Body of pancreas (tissue), 4 donors: ENCODE measurements at regions not wholly inside any gene's neighbourhood (a gene's known extent, or its start where the extent isn't known, plus 50 kb on each side); places are given as distances from the start of the nearest gene placed in this dataset.

ENCODE experiments used
- POLR2A ChIP-seq, 3 donors: fragments of 450-650 bp; IDR thresholded peaks; one replicate each; pipeline ENCODE4 v1.6.1; 2016; ENCODE audit warnings: antibody characterized with exemption in 3 of 3, mild to moderate bottlenecking in 2 of 3
- TF ChIP-seq, protein P1 (sequence below), 7 experiments: fragments of 450-650 bp in 4 of 7; fragments of 200-600 bp in 3 of 7; sonication (generic) in 3 of 7; IDR thresholded peaks; one replicate each; pipeline ENCODE4 v1.5.1; 2016 to 2019; ENCODE audit warnings: antibody characterized with exemption in 7 of 7

DNA sequence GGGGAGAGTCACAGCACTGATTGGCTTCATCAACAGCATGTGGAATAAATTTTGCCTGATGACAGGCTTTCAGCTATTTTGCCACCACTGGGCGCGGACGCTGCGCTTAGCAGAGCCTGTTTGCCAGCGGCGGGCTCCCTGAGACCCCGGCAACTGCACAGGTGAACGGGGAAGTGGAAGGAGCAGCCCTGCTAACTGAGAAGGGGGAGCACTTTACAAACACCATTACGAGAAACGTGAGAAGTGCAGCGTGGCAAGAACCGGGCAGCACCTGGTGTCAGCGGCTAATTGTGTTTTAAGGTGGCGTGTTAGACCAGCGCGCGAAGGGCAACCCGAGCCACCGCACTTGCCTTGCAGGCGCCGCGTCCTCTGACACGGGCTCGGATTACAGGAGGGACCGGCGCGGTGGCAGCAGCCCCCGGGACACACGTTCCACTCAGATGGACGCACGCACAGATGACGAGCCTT is 307.8 kb upstream of the ARRDC4 start:
- TF ChIP-seq, protein P1, sequence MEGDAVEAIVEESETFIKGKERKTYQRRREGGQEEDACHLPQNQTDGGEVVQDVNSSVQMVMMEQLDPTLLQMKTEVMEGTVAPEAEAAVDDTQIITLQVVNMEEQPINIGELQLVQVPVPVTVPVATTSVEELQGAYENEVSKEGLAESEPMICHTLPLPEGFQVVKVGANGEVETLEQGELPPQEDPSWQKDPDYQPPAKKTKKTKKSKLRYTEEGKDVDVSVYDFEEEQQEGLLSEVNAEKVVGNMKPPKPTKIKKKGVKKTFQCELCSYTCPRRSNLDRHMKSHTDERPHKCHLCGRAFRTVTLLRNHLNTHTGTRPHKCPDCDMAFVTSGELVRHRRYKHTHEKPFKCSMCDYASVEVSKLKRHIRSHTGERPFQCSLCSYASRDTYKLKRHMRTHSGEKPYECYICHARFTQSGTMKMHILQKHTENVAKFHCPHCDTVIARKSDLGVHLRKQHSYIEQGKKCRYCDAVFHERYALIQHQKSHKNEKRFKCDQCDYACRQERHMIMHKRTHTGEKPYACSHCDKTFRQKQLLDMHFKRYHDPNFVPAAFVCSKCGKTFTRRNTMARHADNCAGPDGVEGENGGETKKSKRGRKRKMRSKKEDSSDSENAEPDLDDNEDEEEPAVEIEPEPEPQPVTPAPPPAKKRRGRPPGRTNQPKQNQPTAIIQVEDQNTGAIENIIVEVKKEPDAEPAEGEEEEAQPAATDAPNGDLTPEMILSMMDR (IDR thresholded peaks at IDR 0.05), result no peak
- no peak for TF ChIP-seq POLR2A (IDR thresholded peaks at IDR 0.05)
